ENCODE measurements at regions not wholly inside any gene's neighbourhood (a gene's known extent, or its start where the extent isn't known, plus 50 kb on each side); places are given as distances from the start of the nearest gene placed in this dataset.
"Not testable (repeated sequence)": the region's sequence is repeated elsewhere in the genome, so short reads cannot be mapped to it uniquely, and the experiment has no call there.

DNA sequence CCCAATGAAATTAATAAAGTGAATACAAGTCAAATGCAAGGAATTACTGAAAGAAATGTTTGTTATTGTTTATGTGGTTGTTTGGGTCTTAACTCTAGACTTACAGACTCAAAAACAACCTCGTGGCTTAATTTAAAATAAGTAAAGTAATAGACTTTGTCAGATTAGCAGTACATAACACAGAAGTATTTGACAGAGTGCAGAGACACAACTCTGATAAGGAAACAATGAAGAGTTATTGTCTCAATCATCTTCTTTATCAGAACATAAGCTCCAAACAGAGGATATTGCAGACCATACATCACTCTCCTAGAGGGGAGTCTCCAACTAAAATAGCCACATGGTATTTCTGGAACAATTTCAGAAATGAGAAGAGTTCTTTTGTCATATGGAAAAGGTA, 487.7 kb upstream of the HS3ST5 start:
- Histone ChIP-seq H3K9me3 (ENCODE audit: low read depth, low read length) (no peaks in the 10 kb centered on the region), H3K36me3 (ENCODE audit: insufficient read depth, low read length) (no peaks in the 10 kb centered on the region), H3K27ac (no peak overlapping the region), H3K9ac (ENCODE audit: insufficient read length) (no peak overlapping the region), H3K4me3 (no peak overlapping the region)
- DNase-seq (ENCODE audit: low read depth, low spot score), result no peak
- TF ChIP-seq FOXP2 (optimal IDR thresholded peaks at IDR 0.05; ENCODE audit: control extremely low read depth, extremely low read length, insufficient read depth), result no peak
- no peak for TF ChIP-seq EZH2 (IDR thresholded peaks at IDR 0.05)
- TF ChIP-seq POLR2AphosphoS5 (IDR thresholded peaks at IDR 0.05; ENCODE audit: borderline replicate concordance, low read depth, low read length), result no peak

- Histone ChIP-seq H3K27ac (no peak overlapping the region), H3K4me3 (no peak overlapping the region), H3K36me3 (ENCODE audit: insufficient read depth, low read length) (no peaks in the 10 kb centered on the region), H3K9ac (ENCODE audit: insufficient read length) (no peak overlapping the region), H3K9me3 (ENCODE audit: low read depth, low read length) (no peaks in the 10 kb centered on the region)
- no peak for DNase-seq (ENCODE audit: low read depth, low spot score)
- TF ChIP-seq EZH2 (IDR thresholded peaks at IDR 0.05) (no peak), POLR2AphosphoS5 (IDR thresholded peaks at IDR 0.05; ENCODE audit: borderline replicate concordance, low read depth, low read length) (no peak), FOXP2 (optimal IDR thresholded peaks at IDR 0.05; ENCODE audit: control extremely low read depth, extremely low read length, insufficient read depth) (no peak)
Measured at GRCh38 chr6:114827135-114827534, 484.3 kb upstream of the HS3ST5 start.

- H3K9me3 ChIP-seq (ENCODE audit: low read depth, low read length), result no peaks in the 10 kb centered on the region
- no peak overlapping the region for H3K27ac ChIP-seq
- H3K9ac ChIP-seq (ENCODE audit: insufficient read length), result no peak overlapping the region
- no peak overlapping the region for H3K4me3 ChIP-seq
- no peak for TF ChIP-seq POLR2AphosphoS5 (IDR thresholded peaks at IDR 0.05; ENCODE audit: borderline replicate concordance, low read depth, low read length)
- TF ChIP-seq EZH2 (IDR thresholded peaks at IDR 0.05), result no peak
- no peak for TF ChIP-seq FOXP2 (optimal IDR thresholded peaks at IDR 0.05; ENCODE audit: control extremely low read depth, extremely low read length, insufficient read depth)
- DNase-seq (ENCODE audit: low read depth, low spot score), result no peak
- no peaks in the 10 kb centered on the region for H3K36me3 ChIP-seq (ENCODE audit: insufficient read depth, low read length)
Measured at GRCh38 chr6:114824409-114824808, 481.6 kb upstream of the HS3ST5 start.

DNA sequence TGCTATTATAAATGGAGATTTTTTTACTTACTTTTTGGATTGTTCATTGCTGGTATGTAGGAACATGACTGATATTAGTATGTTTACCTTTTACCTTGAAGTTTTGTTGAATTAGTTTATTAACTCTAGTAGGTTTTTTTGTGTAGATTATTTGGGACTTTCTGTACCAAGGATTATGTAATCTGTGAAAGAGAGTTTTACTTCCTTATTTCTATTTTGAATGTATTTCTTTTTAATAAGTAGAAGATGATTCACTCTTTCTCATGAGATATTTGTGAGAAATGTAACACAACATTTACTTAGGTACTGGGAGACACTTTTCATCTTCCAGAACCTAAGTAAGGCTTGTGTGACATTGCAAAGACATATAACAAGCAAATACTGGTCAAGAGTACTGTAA, 473.9 kb upstream of the HS3ST5 start:
- no peaks in the 10 kb centered on the region for H3K9me3 ChIP-seq (ENCODE audit: low read depth, low read length)
- H3K27ac ChIP-seq, result no peak overlapping the region
- DNase-seq (ENCODE audit: low read depth, low spot score), result no peak
- no peak overlapping the region for H3K4me3 ChIP-seq
- TF ChIP-seq FOXP2 (optimal IDR thresholded peaks at IDR 0.05; ENCODE audit: control extremely low read depth, extremely low read length, insufficient read depth) (no peak), EZH2 (IDR thresholded peaks at IDR 0.05) (no peak), POLR2AphosphoS5 (IDR thresholded peaks at IDR 0.05; ENCODE audit: borderline replicate concordance, low read depth, low read length) (no peak)
- no peaks in the 10 kb centered on the region for H3K36me3 ChIP-seq (ENCODE audit: insufficient read depth, low read length)
- H3K9ac ChIP-seq (ENCODE audit: insufficient read length), result no peak overlapping the region

DNA sequence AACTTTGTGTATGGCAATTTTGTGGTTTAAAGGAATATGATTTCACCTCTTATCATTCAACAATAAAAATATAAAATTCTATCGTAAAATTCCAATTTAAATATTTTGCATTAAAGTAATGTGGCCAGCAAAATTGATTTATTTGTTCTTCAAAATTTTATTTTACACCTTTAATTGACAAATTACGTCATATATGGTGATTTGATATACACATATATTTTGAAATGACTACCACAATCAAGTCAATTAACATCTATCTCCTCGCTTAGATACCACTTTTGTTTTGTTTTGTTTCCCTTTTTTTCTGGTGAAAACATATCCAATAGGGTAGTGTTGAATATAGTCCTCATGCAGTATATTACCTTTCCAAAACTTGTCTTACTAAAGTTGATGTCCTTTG, 467.6 kb upstream of the HS3ST5 start:
- TF ChIP-seq EZH2 (IDR thresholded peaks at IDR 0.05) (no peak), FOXP2 (optimal IDR thresholded peaks at IDR 0.05; ENCODE audit: control extremely low read depth, extremely low read length, insufficient read depth) (no peak), POLR2AphosphoS5 (IDR thresholded peaks at IDR 0.05; ENCODE audit: borderline replicate concordance, low read depth, low read length) (no peak)
- Histone ChIP-seq H3K9me3 (ENCODE audit: low read depth, low read length) (no peaks in the 10 kb centered on the region), H3K27ac (no peak overlapping the region), H3K4me3 (no peak overlapping the region), H3K9ac (ENCODE audit: insufficient read length) (no peak overlapping the region), H3K36me3 (ENCODE audit: insufficient read depth, low read length) (no peaks in the 10 kb centered on the region)
- DNase-seq (ENCODE audit: low read depth, low spot score), result no peak

DNA sequence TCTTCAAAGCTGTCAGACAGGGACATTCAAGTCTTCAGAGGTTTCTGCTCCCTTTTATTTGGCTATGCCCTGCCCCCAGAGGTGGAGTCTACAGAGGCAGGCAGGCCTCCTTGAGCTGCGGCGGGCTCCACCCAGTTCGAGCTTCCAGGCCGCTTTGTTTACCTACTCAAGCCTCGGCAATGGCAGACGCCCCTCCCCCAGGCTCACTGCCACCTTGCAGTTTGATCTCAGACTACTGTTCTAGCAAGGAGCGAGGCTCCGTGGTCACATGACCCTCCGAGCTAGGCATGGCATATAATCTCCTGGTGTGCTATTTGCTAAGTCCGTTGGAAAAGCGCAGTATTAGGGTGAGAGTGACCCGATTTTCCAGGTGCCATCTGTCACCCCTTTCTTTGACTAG, 462.6 kb upstream of the HS3ST5 start:
- not testable (repeated sequence) for H3K36me3 ChIP-seq (ENCODE audit: insufficient read depth, low read length); DNase-seq (ENCODE audit: low read depth, low spot score); H3K9ac ChIP-seq (ENCODE audit: insufficient read length); H3K9me3 ChIP-seq (ENCODE audit: low read depth, low read length); H3K4me3 ChIP-seq; H3K27ac ChIP-seq

DNA sequence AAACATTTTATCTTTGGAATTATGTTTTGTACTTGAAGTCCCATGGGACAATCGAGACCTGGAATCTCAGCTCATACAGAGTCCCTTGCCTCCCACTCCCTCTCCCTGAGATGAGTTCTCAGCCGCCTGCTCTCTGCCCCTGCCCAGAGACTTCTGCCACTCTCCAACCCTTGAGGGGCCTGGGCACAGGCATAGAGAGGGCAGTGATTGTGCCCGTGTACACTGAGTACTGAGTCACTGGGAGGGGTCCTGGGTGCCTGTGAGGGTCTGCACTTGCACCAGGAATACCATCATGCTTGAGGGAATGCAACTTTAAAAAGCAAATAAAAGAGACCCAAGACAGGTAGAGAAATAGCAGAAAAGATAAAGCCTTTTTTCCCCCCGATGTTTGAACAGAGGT, 453.8 kb upstream of the HS3ST5 start:
- no peak overlapping the region for H3K27ac ChIP-seq
- H3K9ac ChIP-seq (ENCODE audit: insufficient read length), result no peak overlapping the region
- no peaks in the 10 kb centered on the region for H3K36me3 ChIP-seq (ENCODE audit: insufficient read depth, low read length)
- no peaks in the 10 kb centered on the region for H3K9me3 ChIP-seq (ENCODE audit: low read depth, low read length)
- TF ChIP-seq FOXP2 (optimal IDR thresholded peaks at IDR 0.05; ENCODE audit: control extremely low read depth, extremely low read length, insufficient read depth), result no peak
- TF ChIP-seq EZH2 (IDR thresholded peaks at IDR 0.05), result no peak
- TF ChIP-seq POLR2AphosphoS5 (IDR thresholded peaks at IDR 0.05; ENCODE audit: borderline replicate concordance, low read depth, low read length), result no peak
- DNase-seq (ENCODE audit: low read depth, low spot score), result no peak
- H3K4me3 ChIP-seq, result no peak overlapping the region

DNA sequence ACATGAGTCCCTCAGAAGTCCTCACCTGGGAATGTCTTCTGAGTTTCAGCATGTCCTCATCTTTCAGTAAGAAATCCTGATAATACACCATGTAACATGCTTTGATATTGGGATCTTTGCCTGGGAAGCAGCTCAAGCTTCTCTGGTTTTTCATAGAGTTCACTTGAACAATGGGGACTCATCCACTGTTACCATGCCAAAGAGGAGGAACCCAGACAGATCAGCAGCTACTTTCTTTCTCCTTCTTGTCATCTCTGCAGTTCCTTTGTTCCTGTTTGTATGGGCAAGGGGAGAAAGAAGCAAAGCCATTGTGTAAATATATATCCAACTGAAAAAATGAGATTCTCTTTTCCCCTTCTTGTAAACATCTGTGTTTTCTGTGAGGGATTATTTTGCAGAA, 450.6 kb upstream of the HS3ST5 start:
- no peak overlapping the region for H3K9ac ChIP-seq (ENCODE audit: insufficient read length)
- H3K36me3 ChIP-seq (ENCODE audit: insufficient read depth, low read length), result no peaks in the 10 kb centered on the region
- DNase-seq (ENCODE audit: low read depth, low spot score), result no peak
- H3K4me3 ChIP-seq, result no peak overlapping the region
- no peaks in the 10 kb centered on the region for H3K9me3 ChIP-seq (ENCODE audit: low read depth, low read length)
- TF ChIP-seq FOXP2 (optimal IDR thresholded peaks at IDR 0.05; ENCODE audit: control extremely low read depth, extremely low read length, insufficient read depth) (no peak), POLR2AphosphoS5 (IDR thresholded peaks at IDR 0.05; ENCODE audit: borderline replicate concordance, low read depth, low read length) (no peak), EZH2 (IDR thresholded peaks at IDR 0.05) (no peak)
- no peak overlapping the region for H3K27ac ChIP-seq

DNA sequence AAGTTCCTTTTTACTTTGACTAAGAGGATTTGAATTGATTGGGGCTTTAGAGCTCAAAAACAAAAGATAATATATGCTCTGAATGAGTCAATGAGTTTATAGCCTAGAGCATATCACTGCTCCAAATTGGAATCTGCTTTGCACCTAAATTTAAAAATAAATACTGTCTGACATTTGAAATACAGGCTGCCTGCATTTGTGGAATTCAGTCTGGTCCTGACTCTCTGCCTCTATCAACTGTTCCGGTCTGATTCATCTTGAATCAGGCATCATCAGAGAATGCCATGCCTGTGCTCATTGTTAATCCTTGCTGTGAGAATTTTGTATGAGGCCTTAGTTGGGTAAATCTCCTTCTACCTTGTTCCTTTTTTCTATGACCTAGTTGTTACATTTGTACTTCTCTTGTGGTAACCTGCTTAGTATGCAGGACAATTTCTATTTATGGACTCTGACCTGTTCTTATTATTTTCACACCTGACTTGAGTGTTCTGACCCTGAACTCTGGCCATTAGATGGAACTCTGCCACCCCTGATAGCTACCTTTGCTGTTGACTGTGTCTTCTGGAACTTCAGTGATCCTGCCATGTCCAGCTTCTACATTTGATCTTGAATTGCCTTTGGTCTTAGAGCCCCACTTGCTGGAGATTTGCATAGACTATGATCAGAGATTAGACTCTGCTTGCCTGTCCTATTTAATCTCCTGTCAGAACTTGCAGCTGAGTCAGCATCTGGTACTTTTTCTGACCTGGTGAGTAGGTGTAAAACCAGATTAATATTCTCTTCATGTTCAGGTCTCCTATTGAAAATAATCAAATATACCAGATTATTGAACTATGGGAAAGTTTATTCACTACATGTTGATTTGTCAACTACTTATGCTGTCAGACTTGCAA, 442.7 kb upstream of the HS3ST5 start:
- Histone ChIP-seq H3K9me3 (ENCODE audit: low read depth, low read length) (no peaks in the 10 kb centered on the region), H3K4me3 (no peak overlapping the region), H3K9ac (ENCODE audit: insufficient read length) (no peak overlapping the region), H3K36me3 (ENCODE audit: insufficient read depth, low read length) (no peaks in the 10 kb centered on the region), H3K27ac (no peak overlapping the region)
- DNase-seq (ENCODE audit: low read depth, low spot score), result no peak
- no peak for TF ChIP-seq EZH2 (IDR thresholded peaks at IDR 0.05)
- no peak for TF ChIP-seq FOXP2 (optimal IDR thresholded peaks at IDR 0.05; ENCODE audit: control extremely low read depth, extremely low read length, insufficient read depth)
- no peak for TF ChIP-seq POLR2AphosphoS5 (IDR thresholded peaks at IDR 0.05; ENCODE audit: borderline replicate concordance, low read depth, low read length)

Measured in SK-N-MC (cell line).